ENCODE measurements at regions not wholly inside any gene's neighbourhood (a gene's known extent, or its start where the extent isn't known, plus 50 kb on each side); places are given as distances from the start of the nearest gene placed in this dataset.

- TF ChIP-seq CTCF (IDR thresholded peaks at IDR 0.05) (no peak), POLR2A (IDR thresholded peaks at IDR 0.05) (no peak)
Measured at GRCh38 chr9:85890962-85891361, 50.0 kb upstream of the NAA35 start.

Measured in adrenal gland (tissue), 5 donors.